Activated CD4-positive, alpha-beta T cell treated with anti-CD3 and anti-CD28 coated beads for 36 hours (primary cell): ENCODE measurements at regions not wholly inside any gene's neighbourhood (a gene's known extent, or its start where the extent isn't known, plus 50 kb on each side); places are given as distances from the start of the nearest gene placed in this dataset.
"Not testable (repeated sequence)": the region's sequence is repeated elsewhere in the genome, so short reads cannot be mapped to it uniquely, and the experiment has no call there.

ENCODE experiments used
- ATAC-seq: fragments of 200-7000 bp; cut with Tn5 transposase; one replicate; pipeline ENCODE4 v1.10.0; 2021; ENCODE audit warnings: mild to moderate bottlenecking, moderate library complexity
- CTCF ChIA-PET: fragments of 350-600 bp; sonication (Branson Sonifier 250); formaldehyde crosslinking; loops from one replicate; lab custom pipeline; 2021; ENCODE audit warnings: antibody characterized with exemption; lab: Charles Lee
- POLR2A ChIA-PET: fragments of 350-600 bp; sonication (Branson Sonifier 250); formaldehyde crosslinking; loops from one replicate; lab custom pipeline; 2021; ENCODE audit warnings: antibody characterized with exemption, inconsistent platforms; lab: Charles Lee
- DNase-seq: peaks from one replicate; pipeline ENCODE4 v3.0.0-alpha.2; 2020
- H3K27ac Mint-ChIP-seq: one replicate; pipeline ENCODE4 v1.8.0; 2021; ENCODE audit warnings: mixed read lengths
- H3K27me3 Mint-ChIP-seq: one replicate; pipeline ENCODE4 v1.8.0; 2021; ENCODE audit warnings: mixed read lengths
- H3K36me3 Mint-ChIP-seq: one replicate; pipeline ENCODE4 v1.8.0; 2021; ENCODE audit warnings: low read depth, mixed read lengths
- H3K4me1 Mint-ChIP-seq: one replicate; pipeline ENCODE4 v1.8.0; 2021; ENCODE audit warnings: mixed read lengths
- H3K4me3 Mint-ChIP-seq: one replicate; pipeline ENCODE4 v1.8.0; 2021; ENCODE audit warnings: mild to moderate bottlenecking, moderate library complexity, mixed read lengths
- H3K9me3 Mint-ChIP-seq: one replicate; pipeline ENCODE4 v1.8.0; 2021; ENCODE audit warnings: low read depth, mixed read lengths
- intact Hi-C, 2 experiments: fragments of 100-400 bp; cut with DNase I in 1 of 2; cut with micrococcal nuclease in 1 of 2; formaldehyde crosslinking; loops; one replicate each; pipeline versions ENCODE4 v1.14.2 to v1.15.1; 2022 to 2024; cut with DNase I, micrococcal nuclease

- DNase-seq (no peak), ATAC-seq (no peak)
- H3K9me3 Mint-ChIP-seq: no peaks in the 10 kb centered on the region
- ChIA-PET POLR2A (no interaction called here), CTCF (no interaction called here)
- no peak overlapping the region for H3K4me3 Mint-ChIP-seq
- intact Hi-C loops: no loop called here
- H3K27ac Mint-ChIP-seq: no peak overlapping the region
- no peaks in the 10 kb centered on the region for H3K27me3 Mint-ChIP-seq
- H3K36me3 Mint-ChIP-seq: no peaks in the 10 kb centered on the region
- H3K4me1 Mint-ChIP-seq: no peaks in the 10 kb centered on the region
Observed at GRCh38 chr2:210862283-210863065, 306.1 kb downstream of the CPS1 start.

GRCh38 chr2:210863283-210863682 is 306.9 kb downstream of the CPS1 start:
- Mint-ChIP-seq H3K4me3 (no peak overlapping the region), H3K27ac (no peak overlapping the region), H3K4me1 (no peaks in the 10 kb centered on the region), H3K36me3 (no peaks in the 10 kb centered on the region), H3K27me3 (no peaks in the 10 kb centered on the region), H3K9me3 (no peaks in the 10 kb centered on the region)
- POLR2A ChIA-PET: no interaction called here
- ATAC-seq: no peak
- intact Hi-C loops: no loop called here
- CTCF ChIA-PET: no interaction called here
- DNase-seq: no peak

- H3K36me3 Mint-ChIP-seq, POLR2A ChIA-PET, DNase-seq, CTCF ChIA-PET, ATAC-seq, H3K4me1 Mint-ChIP-seq, intact Hi-C loops, H3K9me3 Mint-ChIP-seq, H3K4me3 Mint-ChIP-seq, H3K27me3 Mint-ChIP-seq, H3K27ac Mint-ChIP-seq: not testable (repeated sequence)
Observed at GRCh38 chr2:210871566-210871965, 315.2 kb downstream of the CPS1 start.

GRCh38 chr2:210873631-210874030 is 317.2 kb downstream of the CPS1 start:
- Mint-ChIP-seq H3K27ac (no peak overlapping the region), H3K4me3 (no peak overlapping the region), H3K9me3 (no peaks in the 10 kb centered on the region), H3K36me3 (no peaks in the 10 kb centered on the region), H3K4me1 (no peaks in the 10 kb centered on the region), H3K27me3 (no peaks in the 10 kb centered on the region)
- DNase-seq (no peak), ATAC-seq (no peak)
- CTCF ChIA-PET: no interaction called here
- POLR2A ChIA-PET: no interaction called here
- intact Hi-C loops: no loop called here

- Mint-ChIP-seq H3K27me3 (no peaks in the 10 kb centered on the region), H3K4me1 (no peaks in the 10 kb centered on the region), H3K36me3 (no peaks in the 10 kb centered on the region), H3K9me3 (no peaks in the 10 kb centered on the region), H3K4me3 (no peak overlapping the region), H3K27ac (no peak overlapping the region)
- ChIA-PET CTCF (no interaction called here), POLR2A (no interaction called here)
- ATAC-seq (no peak), DNase-seq (no peak)
- intact Hi-C loops: no loop called here
Observed at GRCh38 chr2:210884227-210884626, 327.8 kb downstream of the CPS1 start.

- no peaks in the 10 kb centered on the region for H3K36me3 Mint-ChIP-seq
- H3K4me3 Mint-ChIP-seq: no peak overlapping the region
- H3K27me3 Mint-ChIP-seq: no peaks in the 10 kb centered on the region
- CTCF ChIA-PET: no interaction called here
- peaks cover 2% of the 10 kb centered on the region for H3K9me3 Mint-ChIP-seq
- DNase-seq (no peak), ATAC-seq (no peak)
- intact Hi-C loops: no loop called here
- no peak overlapping the region for H3K27ac Mint-ChIP-seq
- POLR2A ChIA-PET: no interaction called here
- no peaks in the 10 kb centered on the region for H3K4me1 Mint-ChIP-seq
Observed at GRCh38 chr2:210888035-210888434, 331.6 kb downstream of the CPS1 start.

- Mint-ChIP-seq H3K27me3 (no peaks in the 10 kb centered on the region), H3K9me3 (peaks cover 2% of the 10 kb centered on the region), H3K36me3 (no peaks in the 10 kb centered on the region), H3K27ac (no peak overlapping the region), H3K4me1 (no peaks in the 10 kb centered on the region), H3K4me3 (no peak overlapping the region)
- ATAC-seq (no peak), DNase-seq (no peak)
- ChIA-PET POLR2A (no interaction called here), CTCF (interaction anchor here (0.7 kb wide), 1 partner anchor 100 kb away, joined by 4 read pairs; no protein-coding TSS in a partner anchor)
- intact Hi-C loops: no loop called here
Observed at GRCh38 chr2:210895132-210895531, 338.7 kb downstream of the CPS1 start.

- intact Hi-C loops: no loop called here
- DNase-seq (no peak), ATAC-seq (no peak)
- Mint-ChIP-seq H3K27ac (no peak overlapping the region), H3K4me1 (no peaks in the 10 kb centered on the region), H3K4me3 (no peak overlapping the region), H3K36me3 (no peaks in the 10 kb centered on the region), H3K27me3 (no peaks in the 10 kb centered on the region), H3K9me3 (no peaks in the 10 kb centered on the region)
- POLR2A ChIA-PET: no interaction called here
- CTCF ChIA-PET: no interaction called here
Observed at GRCh38 chr2:210899131-210899530, 342.7 kb downstream of the CPS1 start.

- ATAC-seq (no peak), DNase-seq (no peak)
- no peaks in the 10 kb centered on the region for H3K4me1 Mint-ChIP-seq
- intact Hi-C loops: no loop called here
- H3K36me3 Mint-ChIP-seq: no peaks in the 10 kb centered on the region
- ChIA-PET CTCF (no interaction called here), POLR2A (no interaction called here)
- no peaks in the 10 kb centered on the region for H3K9me3 Mint-ChIP-seq
- no peak overlapping the region for H3K4me3 Mint-ChIP-seq
- no peak overlapping the region for H3K27ac Mint-ChIP-seq
- H3K27me3 Mint-ChIP-seq: no peaks in the 10 kb centered on the region
Observed at GRCh38 chr2:210901326-210901725, 344.9 kb downstream of the CPS1 start.

GRCh38 chr2:210912779-210913178 is 356.4 kb downstream of the CPS1 start:
- intact Hi-C loops: no loop called here
- no peak for ATAC-seq
- no peak for DNase-seq
- H3K27ac Mint-ChIP-seq: no peak overlapping the region
- peaks cover 8% of the 10 kb centered on the region for H3K9me3 Mint-ChIP-seq
- no peaks in the 10 kb centered on the region for H3K4me1 Mint-ChIP-seq
- ChIA-PET POLR2A (no interaction called here), CTCF (no interaction called here)
- H3K4me3 Mint-ChIP-seq: no peak overlapping the region
- H3K27me3 Mint-ChIP-seq: no peaks in the 10 kb centered on the region
- no peaks in the 10 kb centered on the region for H3K36me3 Mint-ChIP-seq

- Mint-ChIP-seq H3K27ac (no peak overlapping the region), H3K36me3 (no peaks in the 10 kb centered on the region), H3K9me3 (peaks cover 6% of the 10 kb centered on the region), H3K4me1 (no peaks in the 10 kb centered on the region), H3K4me3 (no peak overlapping the region), H3K27me3 (no peaks in the 10 kb centered on the region)
- POLR2A ChIA-PET: no interaction called here
- ATAC-seq: no peak
- CTCF ChIA-PET: no interaction called here
- DNase-seq: no peak
- intact Hi-C loops: no loop called here
Observed at GRCh38 chr2:210913461-210913860, 357.1 kb downstream of the CPS1 start.

GRCh38 chr2:210915912-210916311 is 359.5 kb downstream of the CPS1 start:
- intact Hi-C loops: no loop called here
- POLR2A ChIA-PET: no interaction called here
- H3K27me3 Mint-ChIP-seq: no peaks in the 10 kb centered on the region
- no peaks in the 10 kb centered on the region for H3K36me3 Mint-ChIP-seq
- no peak overlapping the region for H3K4me3 Mint-ChIP-seq
- ATAC-seq (no peak), DNase-seq (no peak)
- H3K9me3 Mint-ChIP-seq: peaks cover 10% of the 10 kb centered on the region
- no peaks in the 10 kb centered on the region for H3K4me1 Mint-ChIP-seq
- CTCF ChIA-PET: interaction anchor here (0.5 kb wide), 1 partner anchor 174 kb away, joined by 3 read pairs; no protein-coding TSS in a partner anchor
- no peak overlapping the region for H3K27ac Mint-ChIP-seq
